ENCODE measurements at regions not wholly inside any gene's neighbourhood (a gene's known extent, or its start where the extent isn't known, plus 50 kb on each side); places are given as distances from the start of the nearest gene placed in this dataset.

DNA sequence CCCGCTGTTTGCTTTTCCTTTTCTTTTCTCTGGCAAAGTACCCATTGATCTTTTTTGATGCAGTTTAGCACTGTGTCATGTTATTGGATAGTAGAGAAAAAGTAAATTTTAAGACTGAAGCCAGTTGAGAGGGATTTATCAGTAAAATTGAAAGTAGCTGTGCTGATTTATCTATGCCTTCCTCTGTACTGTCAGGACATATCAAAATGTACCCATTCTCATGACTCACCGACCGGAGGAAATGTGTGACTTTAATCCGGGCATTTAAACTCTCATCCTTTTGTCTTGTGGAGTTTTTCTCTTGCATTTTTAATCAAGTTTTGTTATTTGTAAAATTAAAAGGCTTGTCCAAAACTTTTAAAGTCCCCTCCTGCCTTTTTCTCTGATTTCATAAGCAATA, 276.6 kb upstream of the FMN2 start:
- Histone ChIP-seq H3K9me2 (ENCODE audit: insufficient read depth) (no peaks in the 10 kb centered on the region), H3K79me2 (replicated peaks; ENCODE audit: insufficient read depth) (no peaks in the 10 kb centered on the region), H2AFZ (no peak overlapping the region), H3F3A (replicated peaks; ENCODE audit: low read depth) (no peaks in the 10 kb centered on the region; the same call in 1 of the 2 replicates), H3K4me1 (ENCODE audit: insufficient read depth) (peaks cover 46% of the 10 kb centered on the region), H3K27ac (ENCODE audit: low read depth) (peak overlapping the region; percentile 64), H3K4me2 (peak overlapping the region; percentile 33; the same call in 1 of the 2 replicates), H4K20me1 (replicated peaks; ENCODE audit: insufficient read depth) (no peaks in the 10 kb centered on the region), H3K36me3 (ENCODE audit: insufficient read depth) (no peaks in the 10 kb centered on the region), H3K4me3 (no peak overlapping the region), H3K27me3 (ENCODE audit: insufficient read depth) (no peaks in the 10 kb centered on the region)
- TF ChIP-seq ZNF331 (CRISPR knock-in tag; IDR thresholded peaks at IDR 0.05; ENCODE audit: low read depth) (no peak), CREB1 (CRISPR knock-in tag; IDR thresholded peaks at IDR 0.05; ENCODE audit: low read depth) (no peak), ZNF114 (CRISPR knock-in tag; IDR thresholded peaks at IDR 0.05) (no peak), NANOG (IDR thresholded peaks at IDR 0.05; ENCODE audit: borderline replicate concordance) (no peak)
- Mint-ChIP-seq H3K27me3 (ENCODE audit: insufficient read depth, low read depth, poor library complexity) (peaks cover 7% of the 10 kb centered on the region), H3K4me1 (peaks cover 48% of the 10 kb centered on the region), H3K4me3 (no peak overlapping the region), H3K9me3 (no peaks in the 10 kb centered on the region; the same call in 2 of the 3 replicates), H3K36me3 (ENCODE audit: low read depth) (no peaks in the 10 kb centered on the region), H3K27ac (0 out of 2 replicates have a peak overlapping the region, but pooled peaks have one; percentile 95)
- ATAC-seq, result no peak
- DNase-seq (ENCODE audit: low spot score), result no peak

DNA sequence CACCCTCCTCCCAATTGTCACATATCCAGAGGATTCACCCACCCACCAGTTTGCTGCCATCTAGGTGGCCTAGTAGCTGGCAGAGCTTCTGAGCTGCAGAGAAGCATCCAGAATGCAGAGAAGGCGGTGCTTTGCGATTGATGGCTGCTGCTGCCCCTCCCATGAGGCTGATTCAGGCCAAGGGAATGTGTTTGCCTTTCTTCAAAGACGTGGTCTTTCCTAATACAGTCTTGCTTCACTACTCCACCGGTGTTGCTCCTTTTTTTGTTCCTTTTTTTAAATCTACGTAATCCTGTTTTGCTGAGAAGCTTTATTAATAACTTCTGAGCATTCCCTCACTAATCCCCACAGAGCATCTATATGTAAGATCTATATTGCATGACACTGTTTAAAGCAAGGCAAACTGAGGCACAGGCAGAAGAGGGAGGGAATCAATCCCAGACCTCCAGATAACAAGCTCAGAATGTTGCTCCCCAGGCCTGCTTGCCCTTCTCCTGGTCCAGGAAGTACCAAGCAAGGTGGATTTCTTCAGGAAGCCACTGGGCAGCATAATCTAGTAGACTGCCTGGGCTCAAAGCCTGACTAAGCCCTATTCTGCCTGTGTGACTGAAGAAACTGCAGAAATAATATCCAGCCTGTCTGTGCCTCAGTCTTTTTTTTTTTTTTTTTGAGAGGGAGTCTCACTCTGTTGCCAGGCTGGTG, 275.5 kb upstream of the FMN2 start:
- H4K20me1 ChIP-seq (replicated peaks; ENCODE audit: insufficient read depth), result no peaks in the 10 kb centered on the region
- H3K4me3 ChIP-seq, result no peak overlapping the region
- Mint-ChIP-seq H3K36me3 (ENCODE audit: low read depth) (no peaks in the 10 kb centered on the region), H3K4me3 (no peak overlapping the region), H3K4me1 (peaks cover 37% of the 10 kb centered on the region), H3K27me3 (ENCODE audit: insufficient read depth, low read depth, poor library complexity) (peaks cover 5% of the 10 kb centered on the region), H3K9me3 (no peaks in the 10 kb centered on the region), H3K27ac (peak overlapping the region; percentile 79)
- peak overlapping the region; percentile 31 for H3K4me2 ChIP-seq
- H3K79me2 ChIP-seq (replicated peaks; ENCODE audit: insufficient read depth), result no peaks in the 10 kb centered on the region
- no peaks in the 10 kb centered on the region for H3K27me3 ChIP-seq (ENCODE audit: insufficient read depth)
- H3K27ac ChIP-seq (ENCODE audit: low read depth), result no peak overlapping the region
- ATAC-seq, result peak; percentile 51
- TF ChIP-seq, protein P1, sequence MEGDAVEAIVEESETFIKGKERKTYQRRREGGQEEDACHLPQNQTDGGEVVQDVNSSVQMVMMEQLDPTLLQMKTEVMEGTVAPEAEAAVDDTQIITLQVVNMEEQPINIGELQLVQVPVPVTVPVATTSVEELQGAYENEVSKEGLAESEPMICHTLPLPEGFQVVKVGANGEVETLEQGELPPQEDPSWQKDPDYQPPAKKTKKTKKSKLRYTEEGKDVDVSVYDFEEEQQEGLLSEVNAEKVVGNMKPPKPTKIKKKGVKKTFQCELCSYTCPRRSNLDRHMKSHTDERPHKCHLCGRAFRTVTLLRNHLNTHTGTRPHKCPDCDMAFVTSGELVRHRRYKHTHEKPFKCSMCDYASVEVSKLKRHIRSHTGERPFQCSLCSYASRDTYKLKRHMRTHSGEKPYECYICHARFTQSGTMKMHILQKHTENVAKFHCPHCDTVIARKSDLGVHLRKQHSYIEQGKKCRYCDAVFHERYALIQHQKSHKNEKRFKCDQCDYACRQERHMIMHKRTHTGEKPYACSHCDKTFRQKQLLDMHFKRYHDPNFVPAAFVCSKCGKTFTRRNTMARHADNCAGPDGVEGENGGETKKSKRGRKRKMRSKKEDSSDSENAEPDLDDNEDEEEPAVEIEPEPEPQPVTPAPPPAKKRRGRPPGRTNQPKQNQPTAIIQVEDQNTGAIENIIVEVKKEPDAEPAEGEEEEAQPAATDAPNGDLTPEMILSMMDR (conservative IDR thresholded peaks at IDR 0.05; ENCODE audit: low read depth in 2 of 2), result peak in 1 of 2 experiments; percentile 30; a peak in 2 of 4 replicates
- no peak for TF ChIP-seq JUNB (IDR thresholded peaks at IDR 0.05; ENCODE audit: unreplicated experiment)
- no peak for TF ChIP-seq CREB1 (CRISPR knock-in tag; IDR thresholded peaks at IDR 0.05; ENCODE audit: low read depth)
- TF ChIP-seq, protein P2, sequence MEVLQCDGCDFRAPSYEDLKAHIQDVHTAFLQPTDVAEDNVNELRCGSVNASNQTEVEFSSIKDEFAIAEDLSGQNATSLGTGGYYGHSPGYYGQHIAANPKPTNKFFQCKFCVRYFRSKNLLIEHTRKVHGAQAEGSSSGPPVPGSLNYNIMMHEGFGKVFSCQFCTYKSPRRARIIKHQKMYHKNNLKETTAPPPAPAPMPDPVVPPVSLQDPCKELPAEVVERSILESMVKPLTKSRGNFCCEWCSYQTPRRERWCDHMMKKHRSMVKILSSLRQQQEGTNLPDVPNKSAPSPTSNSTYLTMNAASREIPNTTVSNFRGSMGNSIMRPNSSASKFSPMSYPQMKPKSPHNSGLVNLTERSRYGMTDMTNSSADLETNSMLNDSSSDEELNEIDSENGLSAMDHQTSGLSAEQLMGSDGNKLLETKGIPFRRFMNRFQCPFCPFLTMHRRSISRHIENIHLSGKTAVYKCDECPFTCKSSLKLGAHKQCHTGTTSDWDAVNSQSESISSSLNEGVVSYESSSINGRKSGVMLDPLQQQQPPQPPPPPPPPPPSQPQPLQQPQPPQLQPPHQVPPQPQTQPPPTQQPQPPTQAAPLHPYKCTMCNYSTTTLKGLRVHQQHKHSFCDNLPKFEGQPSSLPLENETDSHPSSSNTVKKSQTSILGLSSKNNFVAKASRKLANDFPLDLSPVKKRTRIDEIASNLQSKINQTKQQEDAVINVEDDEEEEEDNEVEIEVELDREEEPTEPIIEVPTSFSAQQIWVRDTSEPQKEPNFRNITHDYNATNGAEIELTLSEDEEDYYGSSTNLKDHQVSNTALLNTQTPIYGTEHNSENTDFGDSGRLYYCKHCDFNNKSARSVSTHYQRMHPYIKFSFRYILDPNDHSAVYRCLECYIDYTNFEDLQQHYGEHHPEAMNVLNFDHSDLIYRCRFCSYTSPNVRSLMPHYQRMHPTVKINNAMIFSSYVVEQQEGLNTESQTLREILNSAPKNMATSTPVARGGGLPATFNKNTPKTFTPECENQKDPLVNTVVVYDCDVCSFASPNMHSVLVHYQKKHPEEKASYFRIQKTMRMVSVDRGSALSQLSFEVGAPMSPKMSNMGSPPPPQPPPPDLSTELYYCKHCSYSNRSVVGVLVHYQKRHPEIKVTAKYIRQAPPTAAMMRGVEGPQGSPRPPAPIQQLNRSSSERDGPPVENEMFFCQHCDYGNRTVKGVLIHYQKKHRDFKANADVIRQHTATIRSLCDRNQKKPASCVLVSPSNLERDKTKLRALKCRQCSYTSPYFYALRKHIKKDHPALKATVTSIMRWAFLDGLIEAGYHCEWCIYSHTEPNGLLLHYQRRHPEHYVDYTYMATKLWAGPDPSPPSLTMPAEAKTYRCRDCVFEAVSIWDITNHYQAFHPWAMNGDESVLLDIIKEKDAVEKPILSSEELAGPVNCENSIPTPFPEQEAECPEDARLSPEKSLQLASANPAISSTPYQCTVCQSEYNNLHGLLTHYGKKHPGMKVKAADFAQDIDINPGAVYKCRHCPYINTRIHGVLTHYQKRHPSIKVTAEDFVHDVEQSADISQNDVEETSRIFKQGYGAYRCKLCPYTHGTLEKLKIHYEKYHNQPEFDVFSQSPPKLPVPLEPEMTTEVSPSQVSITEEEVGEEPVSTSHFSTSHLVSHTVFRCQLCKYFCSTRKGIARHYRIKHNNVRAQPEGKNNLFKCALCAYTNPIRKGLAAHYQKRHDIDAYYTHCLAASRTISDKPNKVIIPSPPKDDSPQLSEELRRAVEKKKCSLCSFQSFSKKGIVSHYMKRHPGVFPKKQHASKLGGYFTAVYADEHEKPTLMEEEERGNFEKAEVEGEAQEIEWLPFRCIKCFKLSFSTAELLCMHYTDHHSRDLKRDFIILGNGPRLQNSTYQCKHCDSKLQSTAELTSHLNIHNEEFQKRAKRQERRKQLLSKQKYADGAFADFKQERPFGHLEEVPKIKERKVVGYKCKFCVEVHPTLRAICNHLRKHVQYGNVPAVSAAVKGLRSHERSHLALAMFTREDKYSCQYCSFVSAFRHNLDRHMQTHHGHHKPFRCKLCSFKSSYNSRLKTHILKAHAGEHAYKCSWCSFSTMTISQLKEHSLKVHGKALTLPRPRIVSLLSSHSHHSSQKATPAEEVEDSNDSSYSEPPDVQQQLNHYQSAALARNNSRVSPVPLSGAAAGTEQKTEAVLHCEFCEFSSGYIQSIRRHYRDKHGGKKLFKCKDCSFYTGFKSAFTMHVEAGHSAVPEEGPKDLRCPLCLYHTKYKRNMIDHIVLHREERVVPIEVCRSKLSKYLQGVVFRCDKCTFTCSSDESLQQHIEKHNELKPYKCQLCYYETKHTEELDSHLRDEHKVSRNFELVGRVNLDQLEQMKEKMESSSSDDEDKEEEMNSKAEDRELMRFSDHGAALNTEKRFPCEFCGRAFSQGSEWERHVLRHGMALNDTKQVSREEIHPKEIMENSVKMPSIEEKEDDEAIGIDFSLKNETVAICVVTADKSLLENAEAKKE (CRISPR knock-in tag; IDR thresholded peaks at IDR 0.05), result no peak
- TF ChIP-seq EZH2phosphoT487 (IDR thresholded peaks at IDR 0.05; ENCODE audit: unreplicated experiment), result no peak
- H3F3A ChIP-seq (replicated peaks; ENCODE audit: low read depth), result no peaks in the 10 kb centered on the region; the same call in 1 of the 2 replicates
- peaks cover 35% of the 10 kb centered on the region for H3K4me1 ChIP-seq (ENCODE audit: insufficient read depth)
- H3K36me3 ChIP-seq (ENCODE audit: insufficient read depth), result no peaks in the 10 kb centered on the region
- DNase-seq (ENCODE audit: low spot score), result peak; percentile 77
- no peak overlapping the region for H2AFZ ChIP-seq
- H3K9me2 ChIP-seq (ENCODE audit: insufficient read depth), result no peaks in the 10 kb centered on the region

Measured in GM23338 (cell line).